ENCODE measurements at regions not wholly inside any gene's neighbourhood (a gene's known extent, or its start where the extent isn't known, plus 50 kb on each side); places are given as distances from the start of the nearest gene placed in this dataset.

DNA sequence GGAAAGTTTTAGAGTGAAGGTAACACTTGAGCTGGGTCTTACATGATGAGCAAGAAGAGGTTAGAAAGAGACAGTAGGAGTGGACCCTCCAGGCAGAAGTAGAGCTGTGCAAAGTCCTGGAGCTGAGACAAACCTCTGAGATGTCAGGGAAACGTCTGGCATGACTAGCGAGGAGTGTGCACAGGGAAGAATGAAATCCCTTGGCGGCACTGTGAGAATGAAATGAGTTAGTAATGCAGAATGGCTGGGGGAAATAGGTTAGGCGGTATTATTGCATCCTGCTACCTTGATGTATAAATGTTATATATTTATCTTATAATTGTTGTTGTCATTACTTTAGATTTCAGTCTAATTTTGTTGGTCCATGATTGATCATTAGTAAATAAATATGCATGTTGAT is 457.9 kb upstream of the CCL2 start:
- H3K79me2 ChIP-seq (ENCODE audit: control insufficient read depth, insufficient read depth, low read length) = no peaks in the 10 kb centered on the region
- no peaks in the 10 kb centered on the region for H4K20me1 ChIP-seq (ENCODE audit: control insufficient read depth, insufficient read depth)
- TF ChIP-seq GABPA (IDR thresholded peaks at IDR 0.05; ENCODE audit: low read depth) (no peak), NFYB (IDR thresholded peaks at IDR 0.05; ENCODE audit: insufficient read depth, low read depth, low read length) (no peak), RBBP5 (conservative IDR thresholded peaks at IDR 0.05) (no peak), POLR2A (IDR thresholded peaks at IDR 0.05; ENCODE audit: low read depth, low read length) (no peak), SMAD1 (IDR thresholded peaks at IDR 0.05; ENCODE audit: low read depth, partially characterized antibody) (no peak), SUPT20H (IDR thresholded peaks at IDR 0.05; ENCODE audit: borderline replicate concordance, control insufficient read depth, low read depth, low read length) (no peak), RELA (IDR thresholded peaks at IDR 0.05; ENCODE audit: borderline replicate concordance, partially characterized antibody) (no peak), NFXL1 (IDR thresholded peaks at IDR 0.05; ENCODE audit: borderline replicate concordance) (no peak)
- TF ChIP-seq, protein P1, sequence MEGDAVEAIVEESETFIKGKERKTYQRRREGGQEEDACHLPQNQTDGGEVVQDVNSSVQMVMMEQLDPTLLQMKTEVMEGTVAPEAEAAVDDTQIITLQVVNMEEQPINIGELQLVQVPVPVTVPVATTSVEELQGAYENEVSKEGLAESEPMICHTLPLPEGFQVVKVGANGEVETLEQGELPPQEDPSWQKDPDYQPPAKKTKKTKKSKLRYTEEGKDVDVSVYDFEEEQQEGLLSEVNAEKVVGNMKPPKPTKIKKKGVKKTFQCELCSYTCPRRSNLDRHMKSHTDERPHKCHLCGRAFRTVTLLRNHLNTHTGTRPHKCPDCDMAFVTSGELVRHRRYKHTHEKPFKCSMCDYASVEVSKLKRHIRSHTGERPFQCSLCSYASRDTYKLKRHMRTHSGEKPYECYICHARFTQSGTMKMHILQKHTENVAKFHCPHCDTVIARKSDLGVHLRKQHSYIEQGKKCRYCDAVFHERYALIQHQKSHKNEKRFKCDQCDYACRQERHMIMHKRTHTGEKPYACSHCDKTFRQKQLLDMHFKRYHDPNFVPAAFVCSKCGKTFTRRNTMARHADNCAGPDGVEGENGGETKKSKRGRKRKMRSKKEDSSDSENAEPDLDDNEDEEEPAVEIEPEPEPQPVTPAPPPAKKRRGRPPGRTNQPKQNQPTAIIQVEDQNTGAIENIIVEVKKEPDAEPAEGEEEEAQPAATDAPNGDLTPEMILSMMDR (IDR thresholded peaks at IDR 0.05 in 2 of 3, conservative IDR thresholded peaks at IDR 0.05 in 1 of 3; ENCODE audit: control insufficient read depth in 2 of 3, extremely low read depth in 1 of 3, insufficient read depth in 1 of 3, low read depth in 3 of 3, low read length in 3 of 3) = no peak
- TF ChIP-seq, protein P2, sequence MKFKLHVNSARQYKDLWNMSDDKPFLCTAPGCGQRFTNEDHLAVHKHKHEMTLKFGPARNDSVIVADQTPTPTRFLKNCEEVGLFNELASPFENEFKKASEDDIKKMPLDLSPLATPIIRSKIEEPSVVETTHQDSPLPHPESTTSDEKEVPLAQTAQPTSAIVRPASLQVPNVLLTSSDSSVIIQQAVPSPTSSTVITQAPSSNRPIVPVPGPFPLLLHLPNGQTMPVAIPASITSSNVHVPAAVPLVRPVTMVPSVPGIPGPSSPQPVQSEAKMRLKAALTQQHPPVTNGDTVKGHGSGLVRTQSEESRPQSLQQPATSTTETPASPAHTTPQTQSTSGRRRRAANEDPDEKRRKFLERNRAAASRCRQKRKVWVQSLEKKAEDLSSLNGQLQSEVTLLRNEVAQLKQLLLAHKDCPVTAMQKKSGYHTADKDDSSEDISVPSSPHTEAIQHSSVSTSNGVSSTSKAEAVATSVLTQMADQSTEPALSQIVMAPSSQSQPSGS (IDR thresholded peaks at IDR 0.05; ENCODE audit: low read length) = no peak
- TF ChIP-seq, protein P3, sequence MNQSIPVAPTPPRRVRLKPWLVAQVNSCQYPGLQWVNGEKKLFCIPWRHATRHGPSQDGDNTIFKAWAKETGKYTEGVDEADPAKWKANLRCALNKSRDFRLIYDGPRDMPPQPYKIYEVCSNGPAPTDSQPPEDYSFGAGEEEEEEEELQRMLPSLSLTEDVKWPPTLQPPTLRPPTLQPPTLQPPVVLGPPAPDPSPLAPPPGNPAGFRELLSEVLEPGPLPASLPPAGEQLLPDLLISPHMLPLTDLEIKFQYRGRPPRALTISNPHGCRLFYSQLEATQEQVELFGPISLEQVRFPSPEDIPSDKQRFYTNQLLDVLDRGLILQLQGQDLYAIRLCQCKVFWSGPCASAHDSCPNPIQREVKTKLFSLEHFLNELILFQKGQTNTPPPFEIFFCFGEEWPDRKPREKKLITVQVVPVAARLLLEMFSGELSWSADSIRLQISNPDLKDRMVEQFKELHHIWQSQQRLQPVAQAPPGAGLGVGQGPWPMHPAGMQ (IDR thresholded peaks at IDR 0.05; ENCODE audit: borderline replicate concordance) = no peak
- TF ChIP-seq, protein P4, sequence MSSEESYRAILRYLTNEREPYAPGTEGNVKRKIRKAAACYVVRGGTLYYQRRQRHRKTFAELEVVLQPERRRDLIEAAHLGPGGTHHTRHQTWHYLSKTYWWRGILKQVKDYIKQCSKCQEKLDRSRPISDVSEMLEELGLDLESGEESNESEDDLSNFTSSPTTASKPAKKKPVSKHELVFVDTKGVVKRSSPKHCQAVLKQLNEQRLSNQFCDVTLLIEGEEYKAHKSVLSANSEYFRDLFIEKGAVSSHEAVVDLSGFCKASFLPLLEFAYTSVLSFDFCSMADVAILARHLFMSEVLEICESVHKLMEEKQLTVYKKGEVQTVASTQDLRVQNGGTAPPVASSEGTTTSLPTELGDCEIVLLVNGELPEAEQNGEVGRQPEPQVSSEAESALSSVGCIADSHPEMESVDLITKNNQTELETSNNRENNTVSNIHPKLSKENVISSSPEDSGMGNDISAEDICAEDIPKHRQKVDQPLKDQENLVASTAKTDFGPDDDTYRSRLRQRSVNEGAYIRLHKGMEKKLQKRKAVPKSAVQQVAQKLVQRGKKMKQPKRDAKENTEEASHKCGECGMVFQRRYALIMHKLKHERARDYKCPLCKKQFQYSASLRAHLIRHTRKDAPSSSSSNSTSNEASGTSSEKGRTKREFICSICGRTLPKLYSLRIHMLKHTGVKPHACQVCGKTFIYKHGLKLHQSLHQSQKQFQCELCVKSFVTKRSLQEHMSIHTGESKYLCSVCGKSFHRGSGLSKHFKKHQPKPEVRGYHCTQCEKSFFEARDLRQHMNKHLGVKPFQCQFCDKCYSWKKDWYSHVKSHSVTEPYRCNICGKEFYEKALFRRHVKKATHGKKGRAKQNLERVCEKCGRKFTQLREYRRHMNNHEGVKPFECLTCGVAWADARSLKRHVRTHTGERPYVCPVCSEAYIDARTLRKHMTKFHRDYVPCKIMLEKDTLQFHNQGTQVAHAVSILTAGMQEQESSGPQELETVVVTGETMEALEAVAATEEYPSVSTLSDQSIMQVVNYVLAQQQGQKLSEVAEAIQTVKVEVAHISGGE (CRISPR knock-in tag; IDR thresholded peaks at IDR 0.05) = no peak
- H3K9ac ChIP-seq (ENCODE audit: control insufficient read depth, insufficient read depth, low read length) = no peak overlapping the region
- H2AFZ ChIP-seq (ENCODE audit: control insufficient read depth, low read depth, low read length) = no peak overlapping the region
- ChIA-PET POLR2A (no interaction called here), SMC1A (ENCODE audit: uncharacterized antibody, unreplicated experiment) (no interaction called here), RAD21 (ENCODE audit: unreplicated experiment) (no interaction called here), CTCF (interaction anchor here (1.1 kb wide), 1 partner anchor 20 kb away, joined by 3 read pairs; no protein-coding TSS in a partner anchor)
- WGBS (ENCODE audit: insufficient coverage, insufficient replicate concordance, low lambda C conversion rate, missing lambda C conversion rate) = 16% methylated on average over 4 of the region's 4 CpGs
- no TSS peak for BruUV-seq (replicated peaks)
- H3K27me3 ChIP-seq (replicated peaks in 1 of 2; ENCODE audit: control insufficient read depth in 2 of 2, insufficient read depth in 2 of 2, low read length in 1 of 2) = peaks cover 1 to 2% of the 10 kb centered on the region in 2 experiments; a peak in 2 of 4 replicates
- no peak overlapping the region for H3K27ac ChIP-seq (ENCODE audit: control insufficient read depth, insufficient read depth)
- H3K36me3 ChIP-seq (ENCODE audit: control insufficient read depth in 2 of 2, insufficient read depth in 2 of 2, low read length in 1 of 2) = no peaks in the 10 kb centered on the region
- no peak overlapping the region for H3K4me3 ChIP-seq
- intact Hi-C loops (cut with micrococcal nuclease; ENCODE audit: unreplicated experiment) = no loop called here
- no peak for FAIRE-seq
- ATAC-seq = no peak
- H3K9me3 ChIP-seq (replicated peaks; ENCODE audit: control insufficient read depth, insufficient read depth, low read length) = no peaks in the 10 kb centered on the region
- H3K4me1 ChIP-seq (ENCODE audit: control insufficient read depth, insufficient read depth, low read length) = no peaks in the 10 kb centered on the region
- in situ Hi-C loops (cut with MboI) = no loop called here
- no peak overlapping the region for H3K4me2 ChIP-seq (ENCODE audit: control insufficient read depth, insufficient read depth)
- DNase-seq (ENCODE audit: low read depth, low spot score) = no peak

Measured in GM12878 (cell line).